K562 (cell line): ENCODE measurements at regions not wholly inside any gene's neighbourhood (a gene's known extent, or its start where the extent isn't known, plus 50 kb on each side); places are given as distances from the start of the nearest gene placed in this dataset.

Experiments used
- ATAC-seq: fragments of 200-7000 bp; cut with Tn5 transposase; 3 replicates; pipeline ENCODE4 v1.9.1; 2020; ENCODE audit warnings: moderate library complexity
- BruUV-seq: library from RNA; stranded (reverse); fragments of 400-500 nt; replicated peaks from 2 replicates; lab custom pipeline; 2021; lab: Mats Ljungman, UMichigan
- CTCF ChIA-PET: fragments of 300-600 bp; formaldehyde crosslinking; extraction: SDS; loops from one replicate; lab custom pipeline; 2021; ENCODE audit warnings: low intra/inter-chr PET ratio; lab: Yijun Ruan, JAX
- POLR2A ChIA-PET: fragments of 300-600, 350-650 bp; sonication (Branson Sonifier 250); formaldehyde crosslinking; extraction: SDS; loops from one replicate; lab custom pipeline; 2021; ENCODE audit warnings: antibody characterized with exemption, inconsistent platforms; lab: Yijun Ruan, JAX
- DNase-seq, 4 experiments: peaks; one replicate each; pipeline versions ENCODE4 v3.0.0 to v3.0.0-alpha.2; 2011 to 2018; ENCODE audit warnings: low spot score in 3 of 4, mixed read lengths in 3 of 4; ENCODE audit errors: extremely low read depth in 1 of 4
- FAIRE-seq: peaks from 2 replicates; lab custom pipeline; 2011; peaks lifted over from hg19 to GRCh38; lab: Jason Lieb, UNC
- H2AFZ ChIP-seq: 2 replicates; pipeline ENCODE4 v1.6.0; 2011; ENCODE audit warnings: low read depth, low read length, control low read depth, inconsistent platforms
- H3K27ac ChIP-seq: fragments of 200-600 bp; 3 replicates; pipeline ENCODE4 v1.8.0; 2011; ENCODE audit warnings: low read depth, mild to moderate bottlenecking, control low read depth, inconsistent platforms, low read length, moderate library complexity, mixed read lengths; ENCODE audit errors: extremely low read depth
- H3K27me3 ChIP-seq, 2 experiments: fragments of 300-600 bp in 1 of 2; 2 replicates in 1 of 2; 3 replicates in 1 of 2; pipeline versions ENCODE4 v1.6.0 to v1.8.0; 2011; ENCODE audit warnings: inconsistent platforms in 2 of 2, low read length in 2 of 2, mild to moderate bottlenecking in 1 of 2, mixed read lengths in 1 of 2, moderate library complexity in 1 of 2; ENCODE audit not compliant: control insufficient read depth in 2 of 2, insufficient read depth in 2 of 2
- H3K36me3 ChIP-seq: fragments of 300-600 bp; 3 replicates; pipeline ENCODE4 v1.8.0; 2011; ENCODE audit warnings: mild to moderate bottlenecking, low read length, inconsistent platforms; ENCODE audit not compliant: control insufficient read depth, insufficient read depth
- H3K4me1 ChIP-seq, 2 experiments: fragments of 200-600 bp in 1 of 2; replicated peaks in 1 of 2; 2 replicates in 1 of 2; 3 replicates in 1 of 2; pipeline versions ENCODE4 v1.5.1 to v1.8.0; 2011; ENCODE audit warnings: inconsistent platforms in 2 of 2, low read length in 2 of 2, mild to moderate bottlenecking in 1 of 2, mixed read lengths in 1 of 2, moderate library complexity in 1 of 2; ENCODE audit not compliant: control insufficient read depth in 2 of 2, insufficient read depth in 2 of 2
- H3K4me2 ChIP-seq: 2 replicates; pipeline ENCODE4 v1.6.1; 2011; ENCODE audit warnings: low read length, control low read depth, inconsistent platforms, mixed read lengths; ENCODE audit not compliant: insufficient read depth
- H3K4me3 ChIP-seq: fragments of 200-600 bp; sonication (generic), shearing (Covaris generic); 2 replicates; pipeline ENCODE4 v1.5.1; 2016; ENCODE audit warnings: control low read depth, inconsistent platforms
- H3K79me2 ChIP-seq: fragments of 200-600 bp; 3 replicates; pipeline ENCODE4 v1.8.0; 2011; ENCODE audit warnings: low read length, inconsistent platforms; ENCODE audit not compliant: control insufficient read depth, insufficient read depth
- H3K9ac ChIP-seq, 2 experiments: 2 replicates each; pipeline versions ENCODE4 v1.6.0 to v1.6.1; 2011; ENCODE audit warnings: low read depth in 2 of 2, low read length in 2 of 2, control low read depth in 1 of 2, inconsistent platforms in 1 of 2, mild to moderate bottlenecking in 1 of 2, mixed read lengths in 1 of 2; ENCODE audit not compliant: insufficient read depth in 1 of 2
- H3K9me1 ChIP-seq: one replicate; pipeline ENCODE4 v1.6.0; 2011; ENCODE audit warnings: inconsistent platforms, mild to moderate bottlenecking, low read length, moderate library complexity; ENCODE audit not compliant: control insufficient read depth, insufficient read depth
- H3K9me3 ChIP-seq: replicated peaks from 2 replicates; pipeline ENCODE4 v1.5.1; 2011; ENCODE audit warnings: low read depth, low read length, inconsistent platforms; ENCODE audit not compliant: control insufficient read depth, insufficient read depth
- H4K20me1 ChIP-seq: replicated peaks from 2 replicates; pipeline ENCODE4 v1.6.1; 2011; ENCODE audit warnings: low read length, inconsistent platforms, mixed read lengths; ENCODE audit not compliant: control insufficient read depth, insufficient read depth
- FOS ChIP-seq: IDR thresholded peaks from 3 replicates; pipeline ENCODE4 v1.6.1; 2011; ENCODE audit not compliant: insufficient read length; ENCODE audit errors: extremely low read depth
- GTF2F1 ChIP-seq: IDR thresholded peaks from 2 replicates; pipeline ENCODE4 v1.6.1; 2011; ENCODE audit warnings: low read depth, low read length, improper control_type of control experiment
- HES1 ChIP-seq: fragments of 450-650 bp; IDR thresholded peaks from 2 replicates; pipeline ENCODE4 v1.6.1; 2016; ENCODE audit warnings: low read depth, mild to moderate bottlenecking, moderate library complexity
- HLTF ChIP-seq: fragments of 450-650 bp; IDR thresholded peaks from 2 replicates; pipeline ENCODE4 v1.6.1; 2016
- MAZ ChIP-seq, 2 experiments: fragments of 450-650 bp in 1 of 2; sonication (generic) in 1 of 2; formaldehyde crosslinking; IDR thresholded peaks in 1 of 2; conservative IDR thresholded peaks in 1 of 2; 2 replicates each; pipeline versions ENCODE4 v1.4.0 to v1.5.0; 2020; ENCODE audit warnings: mild to moderate bottlenecking in 1 of 2, missing genetic modification reagents in 1 of 2
- MCM7 ChIP-seq, 2 experiments: fragments of 450-650 bp; IDR thresholded peaks; 2 replicates each; pipeline ENCODE4 v1.6.1; 2016 to 2018
- NEUROD1 ChIP-seq: fragments of 150-350 bp; IDR thresholded peaks from 2 replicates; pipeline ENCODE4 v1.6.1; 2014; ENCODE audit warnings: borderline replicate concordance, low read length, low read depth; ENCODE audit not compliant: partially characterized antibody
- SNIP1 ChIP-seq: fragments of 450-650 bp; IDR thresholded peaks from 2 replicates; pipeline ENCODE4 v1.7.1; 2017; ENCODE audit warnings: low read depth, mild to moderate bottlenecking
- SUPT5H ChIP-seq: fragments of 450-650 bp; IDR thresholded peaks from 2 replicates; pipeline ENCODE4 v1.6.1; 2016
- TEAD1 ChIP-seq, 2 experiments: fragments of 450-650 bp in 1 of 2; sonication (generic) in 1 of 2; formaldehyde crosslinking; IDR thresholded peaks; 2 replicates each; pipeline versions ENCODE4 v1.4.0 to v1.8.0; 2020 to 2022; ENCODE audit warnings: mild to moderate bottlenecking in 2 of 2, missing genetic modification reagents in 1 of 2
- THAP12 ChIP-seq: fragments of 250-450 bp; sonication (Bioruptor Pico); IDR thresholded peaks from 2 replicates; pipeline ENCODE4 v1.9.0; 2021; ENCODE audit warnings: mild to moderate bottlenecking, inconsistent platforms
- U2AF2 ChIP-seq: fragments of 200-400 bp; formaldehyde crosslinking; optimal IDR thresholded peaks from 2 replicates; pipeline ENCODE3; 2017; ENCODE audit warnings: low read depth, mild to moderate bottlenecking, low read length
- ZNF77 ChIP-seq: fragments of 250-450 bp; sonication (Bioruptor Pico); IDR thresholded peaks from 2 replicates; pipeline ENCODE4 v1.5.0; 2020
- WGBS: fragments of 100-300 bp; shearing (Covaris generic); methylation state at CpG from one replicate; pipeline ENCODE4 v1.1.6; 2016; ENCODE audit warnings: low coverage, mixed read lengths; ENCODE audit not compliant: insufficient coverage; ENCODE audit errors: missing lambda C conversion rate; 5-methylcytosine and 5-hydroxymethylcytosine counted together
- in situ Hi-C: fragments of 300-500 bp; cut with MboI; formaldehyde crosslinking; loops from 4 replicates; pipeline ENCODE4 v1.15.0; 2018; ENCODE audit warnings: inconsistent platforms, mixed read lengths
- intact Hi-C: fragments of 100-400 bp; cut with micrococcal nuclease; formaldehyde crosslinking; loops from 2 replicates; pipeline ENCODE4 v1.14.2; 2022
- TF ChIP-seq, protein P1 (sequence below): fragments of 250-450 bp; sonication (Bioruptor Pico); IDR thresholded peaks from 2 replicates; pipeline ENCODE4 v1.6.1; 2021; ENCODE audit warnings: mild to moderate bottlenecking
- TF ChIP-seq, protein P2 (sequence below): fragments of 250-450 bp; sonication (Bioruptor Pico); IDR thresholded peaks from 2 replicates; pipeline ENCODE4 v1.5.0; 2021; ENCODE audit warnings: mild to moderate bottlenecking, moderate library complexity

DNA sequence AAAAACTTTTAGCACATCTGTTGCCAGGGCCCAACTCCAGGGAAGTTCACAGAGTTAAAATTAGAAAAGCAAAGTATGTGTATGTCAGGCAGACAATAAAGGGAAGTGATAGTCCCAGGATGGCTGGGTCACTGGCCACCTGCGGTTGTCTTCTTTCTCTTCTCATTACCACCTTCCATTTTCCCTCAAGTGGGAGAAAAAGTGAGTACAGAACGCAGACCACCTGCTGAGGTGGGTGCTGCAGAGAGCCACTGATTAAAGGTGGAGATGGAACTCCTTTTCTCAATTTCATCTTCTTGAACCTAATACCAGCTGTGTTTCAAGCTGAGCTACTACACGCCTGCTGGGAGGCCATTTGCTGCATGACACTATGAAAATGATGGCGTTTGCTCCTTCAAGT is 88.8 kb upstream of the PDE4B start:
- BruUV-seq, result no TSS peak
- Histone ChIP-seq H3K4me3 (no peak overlapping the region), H3K27ac (no peak overlapping the region), H3K4me1 (no peaks in the 10 kb centered on the region), H3K27me3 (peaks cover 10 to 22% of the 10 kb centered on the region in 2 experiments; a peak in 4 of 5 replicates), H3K9me3 (no peaks in the 10 kb centered on the region), H3K36me3 (no peaks in the 10 kb centered on the region), H3K9me1 (no peaks in the 10 kb centered on the region), H4K20me1 (no peaks in the 10 kb centered on the region), H3K9ac (no peak overlapping the region), H3K79me2 (no peaks in the 10 kb centered on the region), H3K4me2 (no peak overlapping the region), H2AFZ (no peak overlapping the region)
- ATAC-seq (no peak), DNase-seq (no peak), FAIRE-seq (no peak)
- POLR2A ChIA-PET, result interaction anchor here (0.7 to 1.2 kb wide), 2 partner anchors 12 to 272 kb away, joined by 4 read pairs; no protein-coding TSS in a partner anchor
- in situ Hi-C loops, result loop anchor here (25.0 kb wide), 1 partner anchor 533 kb away; no protein-coding TSS in a partner anchor
- CTCF ChIA-PET, result no interaction called here
- intact Hi-C loops, result no loop called here
- 2% methylated on average over 4 of the region's 4 CpGs for WGBS
- no peak for TF ChIP-seq ZNF77 (CRISPR knock-in tag)
- no peak for TF ChIP-seq MAZ (CRISPR knock-in tag; conservative IDR thresholded peaks at IDR 0.05 in 1 of 2, IDR thresholded peaks at IDR 0.05 in 1 of 2)
- TF ChIP-seq, protein P1, sequence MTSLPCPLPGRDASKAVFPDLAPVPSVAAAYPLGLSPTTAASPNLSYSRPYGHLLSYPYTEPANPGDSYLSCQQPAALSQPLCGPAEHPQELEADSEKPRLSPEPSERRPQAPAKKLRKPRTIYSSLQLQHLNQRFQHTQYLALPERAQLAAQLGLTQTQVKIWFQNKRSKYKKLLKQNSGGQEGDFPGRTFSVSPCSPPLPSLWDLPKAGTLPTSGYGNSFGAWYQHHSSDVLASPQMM (CRISPR knock-in tag), result no peak
- TF ChIP-seq TEAD1 (CRISPR knock-in tag; IDR thresholded peaks at IDR 0.05), result no peak
- no peak for TF ChIP-seq MCM7 (IDR thresholded peaks at IDR 0.05)
- TF ChIP-seq GTF2F1, result no peak
- no peak for TF ChIP-seq SUPT5H
- TF ChIP-seq U2AF2, result no peak
- no peak for TF ChIP-seq FOS
- no peak for TF ChIP-seq HES1
- TF ChIP-seq NEUROD1, result no peak
- TF ChIP-seq SNIP1, result no peak
- no peak for TF ChIP-seq HLTF
- TF ChIP-seq, protein P2, sequence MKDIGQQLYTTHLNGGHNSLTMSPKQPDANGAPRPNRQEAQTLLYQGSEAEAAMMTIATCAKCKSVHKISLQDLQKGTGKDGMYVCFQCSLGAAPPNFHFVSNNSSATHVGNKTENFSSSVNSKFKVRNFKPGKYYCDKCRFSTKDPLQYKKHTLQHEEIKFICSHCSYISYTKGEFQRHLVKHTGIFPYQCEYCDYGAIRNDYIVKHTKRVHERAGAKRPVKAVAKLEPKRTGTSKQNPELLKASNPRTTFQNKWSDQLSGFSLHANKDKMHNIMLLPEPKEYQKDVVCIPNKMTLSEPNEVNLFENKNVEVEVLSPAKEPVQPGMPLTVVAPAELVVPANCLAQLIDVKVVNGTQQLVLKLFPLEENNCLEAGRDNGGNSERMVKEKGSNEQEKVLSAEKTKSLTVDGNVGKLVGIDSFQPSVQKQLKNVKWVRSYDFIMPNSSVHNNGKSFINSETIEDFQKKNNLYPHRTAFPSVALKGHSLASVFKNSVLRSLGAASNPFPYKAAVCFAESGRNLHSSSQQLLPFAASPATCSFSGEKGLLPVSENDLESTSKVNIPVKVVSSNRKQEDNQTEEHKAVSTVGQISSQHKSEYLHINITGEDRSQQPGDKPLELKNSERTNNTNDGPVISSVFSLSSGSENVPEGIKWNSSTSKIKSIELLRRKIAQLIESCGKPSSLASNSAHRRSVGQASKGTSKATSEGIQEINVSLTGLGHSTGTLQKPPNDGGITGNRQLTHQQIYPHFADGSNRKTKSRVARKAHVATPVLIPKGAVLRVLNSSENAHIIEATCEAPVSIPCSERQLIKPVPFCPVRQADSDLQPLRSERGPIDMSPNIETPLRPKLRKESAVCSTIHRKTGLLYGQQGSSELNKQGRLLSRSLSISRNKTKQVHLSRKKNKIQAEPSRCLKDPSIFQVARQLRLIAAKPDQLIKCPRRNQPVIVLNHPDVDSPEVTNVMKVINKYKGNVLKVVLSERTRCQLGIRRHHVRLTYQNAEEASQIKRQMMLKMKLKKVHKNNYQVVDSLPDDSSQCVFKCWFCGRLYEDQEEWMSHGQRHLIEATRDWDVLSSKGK (CRISPR knock-in tag), result no peak
- no peak for TF ChIP-seq THAP12 (CRISPR knock-in tag)
